Tibial nerve (tissue), 4 donors: ENCODE measurements at regions not wholly inside any gene's neighbourhood (a gene's known extent, or its start where the extent isn't known, plus 50 kb on each side); places are given as distances from the start of the nearest gene placed in this dataset.

Source experiments
- DNase-seq, 2 donors: peaks; one replicate each; pipeline ENCODE4 v3.0.0-alpha.2; 2019; ENCODE audit warnings: low spot score in 2 of 2
- H3K27ac ChIP-seq, 4 donors: fragments of 200-600 bp; sonication (generic) in 3 of 4; one replicate each; pipeline ENCODE4 v1.5.1; 2017 to 2019; ENCODE audit warnings: mild to moderate bottlenecking in 1 of 4
- H3K27me3 ChIP-seq, 2 donors: fragments of 200-600 bp; sonication (generic) in 1 of 2; one replicate each; pipeline versions ENCODE4 v1.5.1 to v1.6.0; 2017 to 2019
- H3K36me3 ChIP-seq, 3 donors: fragments of 200-600 bp; sonication (generic); one replicate each; pipeline ENCODE4 v1.5.1; 2018 to 2019
- H3K4me1 ChIP-seq, 4 donors: fragments of 200-600 bp; sonication (generic) in 3 of 4; one replicate each; pipeline ENCODE4 v1.5.1; 2017 to 2019
- H3K4me3 ChIP-seq, 4 donors: fragments of 200-600 bp; sonication (generic) in 3 of 4; one replicate each; pipeline ENCODE4 v1.5.1; 2017 to 2019; ENCODE audit warnings: mild to moderate bottlenecking in 1 of 4, moderate library complexity in 1 of 4
- H3K9me3 ChIP-seq, 4 donors: fragments of 200-600 bp; sonication (generic) in 3 of 4; one replicate each; pipeline ENCODE4 v1.5.1; 2017 to 2019
- EP300 ChIP-seq, 2 donors: sonication (generic); formaldehyde crosslinking; IDR thresholded peaks; one replicate each; pipeline ENCODE4 v1.6.1; 2017; ENCODE audit warnings: antibody characterized with exemption in 2 of 2, mild to moderate bottlenecking in 1 of 2
- POLR2A ChIP-seq, 2 donors: fragments of 450-650 bp; IDR thresholded peaks; one replicate each; pipeline ENCODE4 v1.6.1; 2017; ENCODE audit warnings: antibody characterized with exemption in 2 of 2, mild to moderate bottlenecking in 2 of 2, moderate library complexity in 2 of 2
- WGBS, 2 donors: methylation state at CpG; one replicate each; pipeline ENCODE4 v1.1.5; 2018; 5-methylcytosine and 5-hydroxymethylcytosine counted together
- TF ChIP-seq, protein P1 (sequence below), 5 experiments: fragments of 200-600 bp in 3 of 5; fragments of 450-650 bp in 2 of 5; sonication (generic) in 3 of 5; IDR thresholded peaks; one replicate each; pipeline ENCODE4 v1.5.1; 2016 to 2019; ENCODE audit warnings: antibody characterized with exemption in 5 of 5, mild to moderate bottlenecking in 3 of 5, moderate library complexity in 2 of 5

DNA sequence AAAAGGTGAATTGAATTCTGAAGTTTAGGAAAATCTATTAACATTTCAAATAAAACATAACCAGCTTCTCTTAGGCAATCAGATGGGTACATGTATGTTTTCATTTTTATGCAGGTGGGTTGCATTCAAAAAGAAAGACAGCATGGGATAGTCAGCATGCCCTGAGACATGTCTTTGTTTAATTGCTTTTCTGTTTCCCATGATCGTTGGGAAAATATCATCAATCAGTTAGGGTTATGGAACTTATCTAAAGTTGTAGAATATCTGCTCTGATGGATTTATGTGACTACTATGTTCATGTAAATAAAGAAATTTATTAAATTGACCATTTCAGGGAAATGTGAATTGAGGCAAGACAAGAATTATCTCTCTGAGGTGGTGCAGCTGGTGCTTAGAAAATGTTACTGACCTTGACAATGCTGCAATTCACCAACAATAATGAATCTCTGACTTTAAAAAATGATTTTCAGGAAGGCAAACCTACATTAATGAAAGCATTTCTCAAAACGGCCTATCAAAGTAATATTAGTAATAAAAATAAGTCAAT, 112.7 kb downstream of the RFPL4B start:
- Histone ChIP-seq H3K36me3 (no peaks in the 10 kb centered on the region), H3K27ac (no peak overlapping the region), H3K9me3 (no peaks in the 10 kb centered on the region), H3K4me1 (no peaks in the 10 kb centered on the region), H3K4me3 (no peak overlapping the region), H3K27me3 (no peaks in the 10 kb centered on the region)
- no peak for DNase-seq
- TF ChIP-seq, protein P1, sequence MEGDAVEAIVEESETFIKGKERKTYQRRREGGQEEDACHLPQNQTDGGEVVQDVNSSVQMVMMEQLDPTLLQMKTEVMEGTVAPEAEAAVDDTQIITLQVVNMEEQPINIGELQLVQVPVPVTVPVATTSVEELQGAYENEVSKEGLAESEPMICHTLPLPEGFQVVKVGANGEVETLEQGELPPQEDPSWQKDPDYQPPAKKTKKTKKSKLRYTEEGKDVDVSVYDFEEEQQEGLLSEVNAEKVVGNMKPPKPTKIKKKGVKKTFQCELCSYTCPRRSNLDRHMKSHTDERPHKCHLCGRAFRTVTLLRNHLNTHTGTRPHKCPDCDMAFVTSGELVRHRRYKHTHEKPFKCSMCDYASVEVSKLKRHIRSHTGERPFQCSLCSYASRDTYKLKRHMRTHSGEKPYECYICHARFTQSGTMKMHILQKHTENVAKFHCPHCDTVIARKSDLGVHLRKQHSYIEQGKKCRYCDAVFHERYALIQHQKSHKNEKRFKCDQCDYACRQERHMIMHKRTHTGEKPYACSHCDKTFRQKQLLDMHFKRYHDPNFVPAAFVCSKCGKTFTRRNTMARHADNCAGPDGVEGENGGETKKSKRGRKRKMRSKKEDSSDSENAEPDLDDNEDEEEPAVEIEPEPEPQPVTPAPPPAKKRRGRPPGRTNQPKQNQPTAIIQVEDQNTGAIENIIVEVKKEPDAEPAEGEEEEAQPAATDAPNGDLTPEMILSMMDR (IDR thresholded peaks at IDR 0.05) = no peak
- TF ChIP-seq POLR2A (IDR thresholded peaks at IDR 0.05) = no peak
- TF ChIP-seq EP300 (IDR thresholded peaks at IDR 0.05) = no peak
- 33 to 47% methylated on average over 2 of the region's 2 CpGs for whole genome bisulfite sequencing, 2 donors

DNA sequence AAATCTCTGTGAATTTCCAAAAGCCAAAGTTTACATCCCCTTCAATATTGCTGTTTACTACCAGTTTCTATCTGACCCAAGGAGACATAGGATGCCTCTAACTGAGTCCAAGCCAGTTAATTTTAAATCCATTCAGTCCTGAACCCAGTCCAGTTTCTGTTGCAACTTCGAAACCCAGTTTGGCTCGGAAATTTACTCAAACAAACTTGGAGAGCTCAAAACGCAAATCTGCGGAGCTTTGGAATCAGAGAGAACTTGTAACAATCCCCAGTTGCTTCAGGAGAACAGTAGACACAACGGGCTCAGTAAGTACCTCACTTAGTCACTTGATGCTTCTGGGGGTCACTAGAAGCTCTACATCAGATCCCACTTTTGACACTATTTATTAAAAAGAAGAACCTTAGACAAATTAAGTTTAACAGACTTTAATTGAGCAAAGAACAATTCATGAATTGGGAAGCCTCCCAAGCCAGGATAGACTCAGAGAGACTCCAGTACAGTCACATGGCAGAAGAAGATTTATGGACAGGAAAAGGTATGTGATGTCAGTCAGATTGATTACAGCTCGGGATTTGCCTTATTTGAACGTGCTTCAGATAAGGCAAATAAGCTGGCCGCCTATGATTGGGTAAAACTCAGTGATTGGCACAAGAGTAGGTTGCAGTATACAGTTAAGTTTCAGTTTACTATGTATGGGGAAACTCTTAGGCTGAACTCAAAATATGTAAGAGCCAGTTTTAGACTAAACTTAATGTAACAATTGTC, 118.0 kb downstream of the RFPL4B start:
- no peak overlapping the region for H3K27ac ChIP-seq
- no peaks in the 10 kb centered on the region for H3K27me3 ChIP-seq
- H3K9me3 ChIP-seq = no peaks in the 10 kb centered on the region
- no peak for TF ChIP-seq EP300 (IDR thresholded peaks at IDR 0.05)
- TF ChIP-seq, protein P1 (IDR thresholded peaks at IDR 0.05) = no peak
- TF ChIP-seq POLR2A (IDR thresholded peaks at IDR 0.05) = no peak
- 80% methylated on average over 8 of the region's 8 CpGs for WGBS, 2 donors
- no peak for DNase-seq
- no peaks in the 10 kb centered on the region for H3K36me3 ChIP-seq
- H3K4me1 ChIP-seq = no peaks in the 10 kb centered on the region
- H3K4me3 ChIP-seq = no peak overlapping the region

DNA sequence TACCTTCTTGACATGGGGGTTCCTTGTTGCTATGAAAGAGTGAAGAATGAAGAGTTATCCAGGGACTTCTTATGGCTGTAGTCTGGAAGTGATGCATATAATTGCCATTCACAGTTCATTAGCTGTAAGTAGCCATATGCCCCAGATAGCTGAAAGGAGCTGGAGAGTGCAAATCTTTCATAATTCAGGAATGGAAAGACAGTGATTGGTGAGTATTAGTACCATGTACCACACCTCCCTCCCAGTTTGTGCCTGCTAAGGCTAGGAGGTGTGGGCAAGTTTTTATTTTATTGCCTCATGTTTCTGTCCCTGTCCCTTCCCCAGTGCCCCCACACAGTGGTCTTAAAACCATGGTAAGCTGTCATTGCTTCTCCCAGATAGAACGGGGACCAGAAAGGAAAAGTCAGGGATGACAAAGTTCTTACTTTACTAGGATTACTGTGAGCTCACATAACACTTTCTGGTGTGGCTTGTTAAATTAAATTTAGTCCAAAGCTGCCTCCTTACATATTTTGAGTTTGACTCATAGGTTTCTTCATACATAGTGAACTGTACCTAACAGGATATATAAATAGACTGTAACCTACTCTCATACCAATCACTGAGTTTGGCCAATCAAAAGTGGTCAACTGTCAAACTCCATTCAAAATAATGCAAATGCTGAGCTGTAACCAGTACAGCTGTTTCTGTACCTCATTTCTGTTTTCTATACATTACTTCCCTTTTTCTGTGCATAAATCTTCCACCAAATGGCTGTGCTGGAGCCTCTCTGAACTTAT, 119.4 kb downstream of the RFPL4B start:
- Histone ChIP-seq H3K4me1 (no peaks in the 10 kb centered on the region), H3K27ac (no peak overlapping the region), H3K36me3 (no peaks in the 10 kb centered on the region), H3K4me3 (no peak overlapping the region), H3K9me3 (no peaks in the 10 kb centered on the region), H3K27me3 (no peaks in the 10 kb centered on the region)
- TF ChIP-seq EP300 (IDR thresholded peaks at IDR 0.05) (no peak), POLR2A (IDR thresholded peaks at IDR 0.05) (no peak)
- TF ChIP-seq, protein P1 (IDR thresholded peaks at IDR 0.05) = no peak
- 83 to 100% methylated on average over 1 of the region's 1 CpG for WGBS, 2 donors
- no peak for DNase-seq

DNA sequence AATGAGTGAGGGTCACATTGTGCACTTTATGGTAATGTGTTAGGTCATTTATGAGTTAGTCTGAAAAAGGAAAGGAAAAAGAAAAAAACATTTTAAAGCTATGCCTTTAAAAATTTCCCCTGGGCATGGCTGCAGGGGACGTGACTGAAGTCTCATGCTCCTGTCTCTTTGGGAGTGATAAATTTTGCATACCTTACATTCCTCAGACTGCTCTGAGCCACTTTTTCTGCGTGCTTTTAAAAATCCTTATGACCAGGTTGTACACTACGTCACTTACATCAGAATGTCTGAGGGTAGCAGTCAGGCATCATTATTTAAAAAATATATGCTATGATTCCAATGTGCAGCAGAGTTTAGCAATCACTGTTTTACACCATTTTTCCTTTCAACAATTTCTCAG, 121.2 kb downstream of the RFPL4B start:
- Histone ChIP-seq H3K27ac (no peak overlapping the region), H3K9me3 (no peaks in the 10 kb centered on the region), H3K27me3 (no peaks in the 10 kb centered on the region), H3K4me3 (no peak overlapping the region), H3K36me3 (no peaks in the 10 kb centered on the region), H3K4me1 (no peaks in the 10 kb centered on the region)
- 58 to 63% methylated on average over 3 of the region's 3 CpGs for WGBS, 2 donors
- no peak for TF ChIP-seq POLR2A (IDR thresholded peaks at IDR 0.05)
- TF ChIP-seq EP300 (IDR thresholded peaks at IDR 0.05) = no peak
- TF ChIP-seq, protein P1 (IDR thresholded peaks at IDR 0.05) = no peak
- DNase-seq = no peak

DNA sequence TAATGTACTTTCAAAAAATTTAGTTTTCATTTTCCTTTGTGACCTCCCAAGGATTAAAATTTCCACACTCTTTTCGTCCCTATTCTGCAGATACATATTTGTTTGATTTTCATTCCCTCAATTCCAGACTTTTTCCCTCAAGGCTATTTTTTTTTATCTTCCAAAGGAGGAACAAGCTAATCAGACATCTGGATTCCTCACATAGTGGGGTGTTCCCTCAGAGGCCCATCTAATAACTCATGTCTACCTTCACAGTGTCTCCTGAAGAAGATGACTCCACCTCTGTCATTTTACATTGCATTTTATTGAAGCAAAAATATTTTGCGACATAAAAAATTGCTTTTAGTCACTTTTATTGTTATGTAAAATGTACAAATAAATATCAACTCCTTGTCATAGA, 122.2 kb downstream of the RFPL4B start:
- H3K4me1 ChIP-seq = no peaks in the 10 kb centered on the region
- no peaks in the 10 kb centered on the region for H3K9me3 ChIP-seq
- H3K27me3 ChIP-seq = no peaks in the 10 kb centered on the region
- no peak for DNase-seq
- H3K4me3 ChIP-seq = no peak overlapping the region
- no peak overlapping the region for H3K27ac ChIP-seq
- TF ChIP-seq EP300 (IDR thresholded peaks at IDR 0.05) (no peak), POLR2A (IDR thresholded peaks at IDR 0.05) (no peak)
- TF ChIP-seq, protein P1 (IDR thresholded peaks at IDR 0.05) = no peak
- no peaks in the 10 kb centered on the region for H3K36me3 ChIP-seq
- 81 to 83% methylated on average over 2 of the region's 2 CpGs for WGBS, 2 donors
